GM12801 (cell line): ENCODE measurements at regions not wholly inside any gene's neighbourhood (a gene's known extent, or its start where the extent isn't known, plus 50 kb on each side); places are given as distances from the start of the nearest gene placed in this dataset.

Experiments
- TF ChIP-seq, protein P1 (sequence below): IDR thresholded peaks from one replicate; pipeline ENCODE4 v1.5.1; 2011; ENCODE audit warnings: control low read depth; ENCODE audit not compliant: insufficient read length; ENCODE audit errors: extremely low read depth

GRCh38 chr18:5015213-5015612 is 181.8 kb downstream of the AKAIN1 start:
- TF ChIP-seq, protein P1, sequence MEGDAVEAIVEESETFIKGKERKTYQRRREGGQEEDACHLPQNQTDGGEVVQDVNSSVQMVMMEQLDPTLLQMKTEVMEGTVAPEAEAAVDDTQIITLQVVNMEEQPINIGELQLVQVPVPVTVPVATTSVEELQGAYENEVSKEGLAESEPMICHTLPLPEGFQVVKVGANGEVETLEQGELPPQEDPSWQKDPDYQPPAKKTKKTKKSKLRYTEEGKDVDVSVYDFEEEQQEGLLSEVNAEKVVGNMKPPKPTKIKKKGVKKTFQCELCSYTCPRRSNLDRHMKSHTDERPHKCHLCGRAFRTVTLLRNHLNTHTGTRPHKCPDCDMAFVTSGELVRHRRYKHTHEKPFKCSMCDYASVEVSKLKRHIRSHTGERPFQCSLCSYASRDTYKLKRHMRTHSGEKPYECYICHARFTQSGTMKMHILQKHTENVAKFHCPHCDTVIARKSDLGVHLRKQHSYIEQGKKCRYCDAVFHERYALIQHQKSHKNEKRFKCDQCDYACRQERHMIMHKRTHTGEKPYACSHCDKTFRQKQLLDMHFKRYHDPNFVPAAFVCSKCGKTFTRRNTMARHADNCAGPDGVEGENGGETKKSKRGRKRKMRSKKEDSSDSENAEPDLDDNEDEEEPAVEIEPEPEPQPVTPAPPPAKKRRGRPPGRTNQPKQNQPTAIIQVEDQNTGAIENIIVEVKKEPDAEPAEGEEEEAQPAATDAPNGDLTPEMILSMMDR, result no peak

DNA sequence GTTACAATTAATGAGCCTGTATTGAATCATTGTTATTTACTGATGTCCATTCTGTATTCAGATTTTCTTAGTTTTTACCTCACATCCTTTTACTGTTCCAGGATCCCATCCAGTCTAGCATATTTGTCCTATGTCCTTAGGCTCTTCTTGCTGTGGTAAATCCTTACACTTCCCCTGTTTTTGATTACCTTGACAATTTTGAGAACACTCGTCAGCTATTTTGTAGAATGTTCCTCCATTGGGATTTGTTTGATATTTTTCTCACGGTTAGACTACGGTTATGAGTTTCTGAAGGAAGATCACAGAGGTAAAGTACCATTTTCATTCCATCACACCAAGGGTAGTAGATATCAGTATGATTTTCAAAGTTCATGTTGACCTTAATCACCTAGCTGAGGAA is 202.3 kb downstream of the AKAIN1 start:
- TF ChIP-seq, protein P1, result no peak

DNA sequence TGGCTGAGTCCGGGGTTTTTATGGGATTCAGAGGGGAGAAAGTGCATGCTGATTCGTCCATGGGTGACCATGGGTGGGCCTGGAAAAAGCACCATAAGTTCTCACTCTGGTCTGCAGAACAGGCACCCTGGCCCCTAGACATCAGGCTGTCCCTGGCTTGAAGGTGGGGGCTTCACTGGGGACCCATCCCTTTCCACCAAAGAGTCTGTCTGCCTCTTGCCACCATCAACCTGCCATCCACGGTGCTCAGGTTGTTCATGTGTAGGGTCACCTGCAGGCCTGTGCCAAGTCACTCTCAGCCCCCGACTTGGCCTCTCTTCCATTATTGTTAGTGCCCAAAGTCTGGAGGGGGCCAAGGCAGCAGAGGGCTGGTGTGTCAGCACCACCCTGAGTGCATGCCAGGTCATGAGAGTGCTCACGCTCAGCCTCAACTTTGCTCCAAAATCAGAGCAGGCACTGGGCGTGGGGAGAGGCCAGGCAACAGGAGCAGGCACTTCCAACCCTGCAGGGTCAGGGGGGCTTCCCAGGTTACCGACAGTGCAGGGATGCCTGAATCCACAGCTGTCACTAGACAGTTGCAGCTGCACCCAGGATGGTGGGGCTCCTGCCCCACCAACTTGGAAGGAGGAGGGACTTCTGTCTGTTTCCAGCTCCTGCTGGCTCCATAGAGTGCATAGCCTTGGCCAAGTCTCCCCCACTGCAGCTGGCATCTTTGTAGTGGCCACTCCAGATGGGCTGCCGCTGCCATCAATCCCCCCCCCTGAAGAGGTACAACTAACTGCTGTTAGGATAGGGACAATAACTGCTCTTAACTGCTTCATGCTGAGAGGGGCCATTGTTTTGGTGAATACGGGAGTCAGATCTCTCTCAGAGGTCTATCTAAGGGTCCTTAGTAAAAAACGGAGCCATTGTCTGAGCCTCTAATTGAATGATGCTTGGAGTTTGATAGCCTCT is 209.3 kb downstream of the AKAIN1 start:
- TF ChIP-seq, protein P1, result no peak

- TF ChIP-seq, protein P1, result no peak
Measured at GRCh38 chr18:4986677-4987076, 210.4 kb downstream of the AKAIN1 start.

DNA sequence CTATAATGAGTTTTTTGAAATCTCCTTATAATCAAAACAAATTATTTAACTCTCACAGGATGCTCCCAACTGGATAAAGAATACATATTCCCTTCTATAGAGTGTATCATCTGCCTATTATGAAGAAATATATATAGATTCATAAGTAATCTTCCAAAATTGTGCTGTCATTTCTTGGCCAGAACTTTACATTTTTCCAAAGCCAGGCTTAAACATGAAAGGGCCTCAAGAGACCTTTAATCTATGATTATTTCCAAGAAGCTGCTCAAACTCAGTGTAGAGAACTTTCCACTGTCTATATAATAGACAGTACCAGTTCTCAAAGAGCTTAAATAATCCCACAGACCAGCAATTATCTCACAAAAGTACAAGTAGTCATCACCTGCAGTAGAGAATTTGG is 211.0 kb downstream of the AKAIN1 start:
- TF ChIP-seq, protein P1, result no peak

DNA sequence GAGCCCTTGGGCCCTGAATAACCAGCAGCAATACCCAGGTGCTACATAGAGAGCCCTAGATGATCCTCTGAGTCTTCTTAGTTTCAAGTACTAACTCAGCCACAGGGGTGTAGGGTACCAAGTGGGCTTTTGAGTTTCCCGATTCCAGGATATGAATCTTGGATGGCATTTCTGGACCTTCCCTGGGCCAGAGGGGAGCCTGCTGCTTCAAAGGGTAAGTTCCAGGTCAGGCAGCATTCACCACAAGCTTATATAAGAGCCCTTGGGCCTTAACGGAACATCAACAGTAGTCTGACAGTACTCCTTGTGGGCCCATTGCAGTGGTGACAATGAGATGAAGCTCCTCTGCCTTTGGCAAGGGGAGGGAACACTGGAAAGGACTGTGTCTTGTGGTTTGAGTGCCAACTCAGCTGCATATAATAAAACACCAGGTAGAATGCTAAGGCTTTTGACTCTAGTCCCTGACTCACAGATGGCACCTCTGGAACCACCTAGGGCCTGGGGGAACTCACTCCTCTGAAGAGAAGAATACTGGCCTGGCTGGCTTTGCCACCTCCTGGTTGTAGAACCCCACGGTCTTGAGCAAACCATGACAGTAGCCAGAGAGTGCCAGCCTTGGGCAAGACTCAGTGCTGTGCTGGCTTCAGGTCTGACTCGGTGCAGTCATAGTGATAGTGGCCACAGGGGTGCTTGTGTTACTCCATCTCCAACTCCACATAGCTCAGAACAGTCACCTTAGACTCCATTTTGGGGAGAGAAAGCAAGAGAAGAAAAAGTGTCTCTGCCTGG is 235.7 kb downstream of the AKAIN1 start:
- TF ChIP-seq, protein P1, result no peak

DNA sequence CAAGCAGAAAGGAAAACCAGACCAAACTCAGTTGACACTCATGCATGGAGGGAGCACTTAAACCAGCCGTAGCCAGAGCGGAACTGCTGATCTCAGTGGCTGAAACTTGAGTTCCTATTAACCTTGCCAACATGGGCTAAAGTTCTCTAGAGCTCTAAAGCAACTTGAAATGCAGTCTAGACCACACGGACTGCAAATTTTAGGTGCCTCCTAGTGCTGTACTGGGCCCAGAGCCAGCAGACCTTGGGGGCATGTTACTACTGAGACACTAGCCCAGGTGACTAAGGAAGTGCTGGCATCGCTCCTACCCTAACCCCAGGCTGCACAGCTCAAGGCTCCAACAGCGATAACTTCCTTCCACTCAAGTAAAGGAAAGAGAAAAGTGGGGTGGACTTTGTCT is 236.5 kb downstream of the AKAIN1 start:
- TF ChIP-seq, protein P1, result no peak
